Ishikawa (cell line): ENCODE measurements at regions not wholly inside any gene's neighbourhood (a gene's known extent, or its start where the extent isn't known, plus 50 kb on each side); places are given as distances from the start of the nearest gene placed in this dataset.

ENCODE experiments used
- EGR1 ChIP-seq: IDR thresholded peaks from 2 replicates; pipeline ENCODE4 v1.6.1; 2012
- EP300 ChIP-seq: IDR thresholded peaks from 2 replicates; pipeline ENCODE4 v1.6.1; 2012; ENCODE audit warnings: borderline replicate concordance
- TAF1 ChIP-seq: IDR thresholded peaks from 2 replicates; pipeline ENCODE4 v1.6.1; 2012; ENCODE audit warnings: low read depth, mild to moderate bottlenecking
- USF1 ChIP-seq: IDR thresholded peaks from 2 replicates; pipeline ENCODE4 v1.6.1; 2012
- YY1 ChIP-seq: IDR thresholded peaks from 2 replicates; pipeline ENCODE4 v1.6.1; 2012; ENCODE audit warnings: low read depth

- TF ChIP-seq EGR1 = no peak
- TF ChIP-seq EP300 = no peak
- TF ChIP-seq YY1 = no peak
- no peak for TF ChIP-seq TAF1
- no peak for TF ChIP-seq USF1
Observed at GRCh38 chr20:40631119-40631631, 57.9 kb downstream of the MAFB start.
